HL-60 (cell line): ENCODE measurements at regions not wholly inside any gene's neighbourhood (a gene's known extent, or its start where the extent isn't known, plus 50 kb on each side); places are given as distances from the start of the nearest gene placed in this dataset.

Source experiments
- GABPA ChIP-seq: IDR thresholded peaks from 2 replicates; pipeline ENCODE4 v1.6.1; 2012; ENCODE audit warnings: low read depth
- POLR2AphosphoS5 ChIP-seq: IDR thresholded peaks from 2 replicates; pipeline ENCODE4 v1.6.1; 2012; ENCODE audit warnings: low read depth
- REST ChIP-seq: IDR thresholded peaks from 2 replicates; pipeline ENCODE4 v1.6.1; 2012; ENCODE audit warnings: low read depth; ENCODE audit not compliant: insufficient replicate concordance
- TF ChIP-seq, protein P1 (sequence below): IDR thresholded peaks from one replicate; pipeline ENCODE4 v1.5.1; 2011; ENCODE audit warnings: low read length, control low read depth, inconsistent platforms; ENCODE audit not compliant: insufficient read depth

DNA sequence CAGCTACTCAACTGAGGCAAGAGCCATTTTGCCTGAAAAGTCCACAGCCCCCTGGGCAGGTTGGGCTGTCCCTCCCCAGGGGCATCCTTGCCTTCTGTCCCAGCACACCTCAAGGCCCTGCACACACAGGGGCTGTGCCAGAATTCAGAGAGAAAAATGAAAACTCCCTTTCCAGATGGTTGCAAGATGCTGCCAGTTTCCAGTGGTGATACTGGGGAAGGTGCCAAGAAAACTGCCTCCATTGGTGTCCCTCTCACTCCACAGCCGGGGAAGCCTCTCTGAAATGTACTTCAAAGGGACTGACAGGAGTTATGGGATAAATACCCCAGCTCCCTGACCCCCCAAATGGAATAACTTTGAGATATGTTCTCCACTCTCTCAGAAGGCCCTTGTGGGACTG is 154.2 kb upstream of the MAFB start:
- TF ChIP-seq, protein P1, sequence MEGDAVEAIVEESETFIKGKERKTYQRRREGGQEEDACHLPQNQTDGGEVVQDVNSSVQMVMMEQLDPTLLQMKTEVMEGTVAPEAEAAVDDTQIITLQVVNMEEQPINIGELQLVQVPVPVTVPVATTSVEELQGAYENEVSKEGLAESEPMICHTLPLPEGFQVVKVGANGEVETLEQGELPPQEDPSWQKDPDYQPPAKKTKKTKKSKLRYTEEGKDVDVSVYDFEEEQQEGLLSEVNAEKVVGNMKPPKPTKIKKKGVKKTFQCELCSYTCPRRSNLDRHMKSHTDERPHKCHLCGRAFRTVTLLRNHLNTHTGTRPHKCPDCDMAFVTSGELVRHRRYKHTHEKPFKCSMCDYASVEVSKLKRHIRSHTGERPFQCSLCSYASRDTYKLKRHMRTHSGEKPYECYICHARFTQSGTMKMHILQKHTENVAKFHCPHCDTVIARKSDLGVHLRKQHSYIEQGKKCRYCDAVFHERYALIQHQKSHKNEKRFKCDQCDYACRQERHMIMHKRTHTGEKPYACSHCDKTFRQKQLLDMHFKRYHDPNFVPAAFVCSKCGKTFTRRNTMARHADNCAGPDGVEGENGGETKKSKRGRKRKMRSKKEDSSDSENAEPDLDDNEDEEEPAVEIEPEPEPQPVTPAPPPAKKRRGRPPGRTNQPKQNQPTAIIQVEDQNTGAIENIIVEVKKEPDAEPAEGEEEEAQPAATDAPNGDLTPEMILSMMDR, result no peak
- no peak for TF ChIP-seq REST
- no peak for TF ChIP-seq POLR2AphosphoS5
- TF ChIP-seq GABPA, result no peak
